GM23338 (cell line): ENCODE measurements at regions not wholly inside any gene's neighbourhood (a gene's known extent, or its start where the extent isn't known, plus 50 kb on each side); places are given as distances from the start of the nearest gene placed in this dataset.

Experiments
- CREB1 ChIP-seq: fragments of 250-450 bp; sonication (Bioruptor Pico); IDR thresholded peaks from 2 replicates; pipeline ENCODE4 v1.5.0; 2020; ENCODE audit warnings: low read depth, mild to moderate bottlenecking, moderate library complexity
- CTCF ChIP-seq, 2 experiments: fragments of 200-600 bp in 1 of 2; sonication (generic) in 1 of 2; conservative IDR thresholded peaks; 2 replicates each; pipeline versions ENCODE4 v1.5.1 to v1.6.1; 2016 to 2017; ENCODE audit warnings: antibody characterized with exemption in 2 of 2, low read depth in 2 of 2, mild to moderate bottlenecking in 2 of 2, moderate library complexity in 1 of 2
- EZH2 ChIP-seq: fragments of 200-600 bp; sonication (generic); IDR thresholded peaks from one replicate; pipeline ENCODE4 v1.8.0; 2017; ENCODE audit warnings: antibody characterized with exemption, mild to moderate bottlenecking, low read depth; ENCODE audit not compliant: unreplicated experiment
- JUNB ChIP-seq: IDR thresholded peaks from one replicate; pipeline ENCODE4 v1.6.1; 2016; ENCODE audit warnings: antibody characterized with exemption; ENCODE audit not compliant: unreplicated experiment
- POLR2AphosphoS5 ChIP-seq: IDR thresholded peaks from 2 replicates; pipeline ENCODE4 v1.6.1; 2016; ENCODE audit warnings: antibody characterized with exemption, low read depth
- STAT1 ChIP-seq: IDR thresholded peaks from one replicate; pipeline ENCODE4 v1.6.1; 2016; ENCODE audit warnings: antibody characterized with exemption; ENCODE audit not compliant: unreplicated experiment
- TF ChIP-seq, protein P1 (sequence below): IDR thresholded peaks from one replicate; pipeline ENCODE4 v1.6.1; 2018; ENCODE audit warnings: antibody characterized with exemption; ENCODE audit not compliant: unreplicated experiment

- TF ChIP-seq CTCF (conservative IDR thresholded peaks at IDR 0.05; ENCODE audit: low read depth in 2 of 2) (no peak), EZH2 (no peak), POLR2AphosphoS5 (no peak), STAT1 (no peak), CREB1 (CRISPR knock-in tag) (no peak), JUNB (no peak)
- TF ChIP-seq, protein P1, sequence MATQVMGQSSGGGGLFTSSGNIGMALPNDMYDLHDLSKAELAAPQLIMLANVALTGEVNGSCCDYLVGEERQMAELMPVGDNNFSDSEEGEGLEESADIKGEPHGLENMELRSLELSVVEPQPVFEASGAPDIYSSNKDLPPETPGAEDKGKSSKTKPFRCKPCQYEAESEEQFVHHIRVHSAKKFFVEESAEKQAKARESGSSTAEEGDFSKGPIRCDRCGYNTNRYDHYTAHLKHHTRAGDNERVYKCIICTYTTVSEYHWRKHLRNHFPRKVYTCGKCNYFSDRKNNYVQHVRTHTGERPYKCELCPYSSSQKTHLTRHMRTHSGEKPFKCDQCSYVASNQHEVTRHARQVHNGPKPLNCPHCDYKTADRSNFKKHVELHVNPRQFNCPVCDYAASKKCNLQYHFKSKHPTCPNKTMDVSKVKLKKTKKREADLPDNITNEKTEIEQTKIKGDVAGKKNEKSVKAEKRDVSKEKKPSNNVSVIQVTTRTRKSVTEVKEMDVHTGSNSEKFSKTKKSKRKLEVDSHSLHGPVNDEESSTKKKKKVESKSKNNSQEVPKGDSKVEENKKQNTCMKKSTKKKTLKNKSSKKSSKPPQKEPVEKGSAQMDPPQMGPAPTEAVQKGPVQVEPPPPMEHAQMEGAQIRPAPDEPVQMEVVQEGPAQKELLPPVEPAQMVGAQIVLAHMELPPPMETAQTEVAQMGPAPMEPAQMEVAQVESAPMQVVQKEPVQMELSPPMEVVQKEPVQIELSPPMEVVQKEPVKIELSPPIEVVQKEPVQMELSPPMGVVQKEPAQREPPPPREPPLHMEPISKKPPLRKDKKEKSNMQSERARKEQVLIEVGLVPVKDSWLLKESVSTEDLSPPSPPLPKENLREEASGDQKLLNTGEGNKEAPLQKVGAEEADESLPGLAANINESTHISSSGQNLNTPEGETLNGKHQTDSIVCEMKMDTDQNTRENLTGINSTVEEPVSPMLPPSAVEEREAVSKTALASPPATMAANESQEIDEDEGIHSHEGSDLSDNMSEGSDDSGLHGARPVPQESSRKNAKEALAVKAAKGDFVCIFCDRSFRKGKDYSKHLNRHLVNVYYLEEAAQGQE = no peak
Measured at GRCh38 chr6:37106554-37106953, 63.4 kb upstream of the PIM1 start.
